Neuronal stem cell (in vitro differentiated cells): ENCODE measurements at regions not wholly inside any gene's neighbourhood (a gene's known extent, or its start where the extent isn't known, plus 50 kb on each side); places are given as distances from the start of the nearest gene placed in this dataset.

ENCODE experiments used
- DNase-seq: peaks from one replicate; pipeline ENCODE4 v3.0.0-alpha.2; 2013; ENCODE audit warnings: low spot score
- H2AFZ ChIP-seq: one replicate; pipeline ENCODE4 v1.6.1; 2013; ENCODE audit warnings: mild to moderate bottlenecking, low read length, inconsistent platforms
- H2AK5ac ChIP-seq: 2 replicates; pipeline ENCODE4 v1.6.1; 2013; ENCODE audit warnings: low read depth, mild to moderate bottlenecking, inconsistent platforms, low read length, moderate library complexity, mixed read lengths
- H2BK120ac ChIP-seq: 2 replicates; pipeline ENCODE4 v1.6.1; 2013; ENCODE audit warnings: low read depth, mild to moderate bottlenecking, inconsistent platforms, low read length, moderate library complexity, mixed read lengths
- H2BK12ac ChIP-seq: one replicate; pipeline ENCODE4 v1.6.1; 2013; ENCODE audit warnings: low read length, inconsistent platforms
- H2BK15ac ChIP-seq: 2 replicates; pipeline ENCODE4 v1.6.1; 2013; ENCODE audit warnings: mild to moderate bottlenecking, low read length, inconsistent platforms, mixed read lengths
- H2BK5ac ChIP-seq: one replicate; pipeline ENCODE4 v1.6.1; 2013; ENCODE audit warnings: inconsistent platforms, mild to moderate bottlenecking, low read length, moderate library complexity
- H3K14ac ChIP-seq: one replicate; pipeline ENCODE4 v1.6.1; 2013; ENCODE audit warnings: low read length, inconsistent platforms
- H3K18ac ChIP-seq: 2 replicates; pipeline ENCODE4 v1.6.1; 2013; ENCODE audit warnings: low read length, inconsistent platforms
- H3K23ac ChIP-seq: 2 replicates; pipeline ENCODE4 v1.6.1; 2013; ENCODE audit warnings: low read depth, mild to moderate bottlenecking, mixed read lengths, low read length, inconsistent platforms; ENCODE audit not compliant: poor library complexity
- H3K27ac ChIP-seq: replicated peaks from 3 replicates; pipeline ENCODE4 v1.5.1; 2013; ENCODE audit warnings: low read length, inconsistent platforms
- H3K27me3 ChIP-seq, 3 experiments: 2 replicates each; pipeline ENCODE4 v1.6.1; 2013; ENCODE audit warnings: low read length in 3 of 3, mild to moderate bottlenecking in 2 of 3, inconsistent platforms in 1 of 3, low read depth in 1 of 3, mixed read lengths in 1 of 3, moderate library complexity in 1 of 3; ENCODE audit not compliant: control insufficient read depth in 3 of 3, insufficient read depth in 3 of 3
- H3K36me3 ChIP-seq, 2 donors: replicated peaks in 1 of 2; 2 replicates each; pipeline ENCODE4 v1.6.1; 2013; ENCODE audit warnings: low read length in 2 of 2; ENCODE audit not compliant: control insufficient read depth in 2 of 2, insufficient read depth in 2 of 2
- H3K4ac ChIP-seq: 2 replicates; pipeline ENCODE4 v1.6.1; 2013; ENCODE audit warnings: inconsistent platforms, mild to moderate bottlenecking, low read length, moderate library complexity
- H3K4me1 ChIP-seq, 2 donors: 1 replicate in 1 of 2; 2 replicates in 1 of 2; pipeline ENCODE4 v1.6.1; 2013; ENCODE audit warnings: low read length in 2 of 2, low read depth in 1 of 2; ENCODE audit not compliant: control insufficient read depth in 2 of 2, insufficient read depth in 1 of 2
- H3K4me2 ChIP-seq: one replicate; pipeline ENCODE4 v1.6.1; 2013; ENCODE audit warnings: mild to moderate bottlenecking, low read length, inconsistent platforms; ENCODE audit not compliant: insufficient read depth, poor library complexity, severe bottlenecking
- H3K4me3 ChIP-seq, 2 donors: 2 replicates each; pipeline ENCODE4 v1.5.1; 2013; ENCODE audit warnings: low read length in 2 of 2, mild to moderate bottlenecking in 2 of 2, inconsistent platforms in 1 of 2, moderate library complexity in 1 of 2
- H3K79me1 ChIP-seq: one replicate; pipeline ENCODE4 v1.6.1; 2013; ENCODE audit warnings: low read depth, mild to moderate bottlenecking, inconsistent platforms, low read length, moderate library complexity
- H3K9ac ChIP-seq: one replicate; pipeline ENCODE4 v1.6.1; 2013; ENCODE audit warnings: mild to moderate bottlenecking, low read depth, low read length, inconsistent platforms; ENCODE audit not compliant: poor library complexity
- H3K9me3 ChIP-seq, 2 donors: replicated peaks in 1 of 2; 2 replicates each; pipeline versions ENCODE3 to v1.6.1; 2013; ENCODE audit warnings: low read length in 2 of 2, mild to moderate bottlenecking in 2 of 2, inconsistent platforms in 1 of 2, low read depth in 1 of 2, mixed read lengths in 1 of 2, moderate library complexity in 1 of 2; ENCODE audit not compliant: control insufficient read depth in 2 of 2, insufficient read depth in 1 of 2
- H4K8ac ChIP-seq: one replicate; pipeline ENCODE4 v1.6.1; 2013; ENCODE audit warnings: low read depth, mild to moderate bottlenecking, inconsistent platforms, low read length, moderate library complexity
- H4K91ac ChIP-seq: one replicate; pipeline ENCODE4 v1.6.1; 2013; ENCODE audit warnings: low read length, low read depth, mild to moderate bottlenecking, inconsistent platforms; ENCODE audit not compliant: poor library complexity
- WGBS, 2 donors: extraction: QIAGEN DNeasy Blood & Tissue Kit; methylation state at CpG; one replicate each; pipeline ENCODE4 v1.1.7; 2013; ENCODE audit warnings: missing lambda C conversion rate in 2 of 2, mixed read lengths in 1 of 2; ENCODE audit not compliant: insufficient read length in 2 of 2, insufficient replicate concordance in 1 of 2; ENCODE audit errors: extremely low coverage in 2 of 2; 5-methylcytosine and 5-hydroxymethylcytosine counted together

DNA sequence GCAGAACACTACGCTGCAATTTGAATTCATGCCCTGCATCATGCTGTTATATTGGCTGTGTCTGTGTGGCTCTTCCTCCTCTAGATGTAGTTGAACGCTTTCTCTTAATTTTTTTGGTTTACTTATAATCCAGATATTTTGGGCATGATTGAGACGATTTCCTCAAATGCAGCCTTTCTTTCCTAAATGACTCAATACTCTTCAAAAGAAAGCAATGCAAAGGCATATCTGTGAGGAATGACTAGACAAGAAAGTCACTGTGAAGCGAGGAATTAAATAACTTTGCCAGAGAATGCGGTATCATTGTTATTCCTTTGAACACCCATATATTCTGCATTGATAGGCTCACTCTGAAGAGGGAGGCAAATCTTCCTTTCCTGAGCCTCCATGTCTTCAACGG is 152.8 kb downstream of the YIPF5 start:
- no peak overlapping the region for H3K23ac ChIP-seq
- H3K4me3 ChIP-seq: no peak overlapping the region
- no peaks in the 10 kb centered on the region for H3K27me3 ChIP-seq
- no peak overlapping the region for H2BK5ac ChIP-seq
- H3K79me1 ChIP-seq: no peaks in the 10 kb centered on the region
- no peak overlapping the region for H4K8ac ChIP-seq
- H3K9me3 ChIP-seq: peaks cover 0 to 7% of the 10 kb centered on the region in 2 donors
- H3K27ac ChIP-seq: no peak overlapping the region
- H4K91ac ChIP-seq: no peak overlapping the region
- no peak overlapping the region for H2BK120ac ChIP-seq
- no peak overlapping the region for H3K18ac ChIP-seq
- no CpG with 5 or more reads among the region's 6 CpGs for WGBS, 2 donors
- H3K4me1 ChIP-seq: no peaks in the 10 kb centered on the region
- H3K14ac ChIP-seq: no peak overlapping the region
- no peak for DNase-seq
- H2BK15ac ChIP-seq: no peak overlapping the region
- no peak overlapping the region for H3K4ac ChIP-seq
- no peak overlapping the region for H3K4me2 ChIP-seq
- no peak overlapping the region for H2AK5ac ChIP-seq
- H2BK12ac ChIP-seq: no peak overlapping the region
- H2AFZ ChIP-seq: no peak overlapping the region
- no peaks in the 10 kb centered on the region for H3K36me3 ChIP-seq
- H3K9ac ChIP-seq: no peak overlapping the region

GRCh38 chr5:144024090-144024489 is 146.4 kb downstream of the YIPF5 start:
- Histone ChIP-seq H3K36me3 (no peaks in the 10 kb centered on the region), H3K18ac (no peak overlapping the region), H2BK5ac (no peak overlapping the region), H3K14ac (no peak overlapping the region), H3K23ac (no peak overlapping the region), H3K79me1 (no peaks in the 10 kb centered on the region), H2BK15ac (no peak overlapping the region), H2BK12ac (no peak overlapping the region), H3K9ac (no peak overlapping the region), H2AK5ac (no peak overlapping the region), H3K9me3 (peaks cover 0 to 7% of the 10 kb centered on the region in 2 donors), H3K4ac (no peak overlapping the region), H3K27me3 (no peaks in the 10 kb centered on the region), H3K4me1 (no peaks in the 10 kb centered on the region), H4K91ac (no peak overlapping the region), H2AFZ (no peak overlapping the region), H3K4me3 (no peak overlapping the region), H4K8ac (no peak overlapping the region), H3K27ac (no peak overlapping the region), H3K4me2 (no peak overlapping the region), H2BK120ac (no peak overlapping the region)
- WGBS, 2 donors: no CpG with 5 or more reads among the region's 1 CpG
- DNase-seq: no peak

DNA sequence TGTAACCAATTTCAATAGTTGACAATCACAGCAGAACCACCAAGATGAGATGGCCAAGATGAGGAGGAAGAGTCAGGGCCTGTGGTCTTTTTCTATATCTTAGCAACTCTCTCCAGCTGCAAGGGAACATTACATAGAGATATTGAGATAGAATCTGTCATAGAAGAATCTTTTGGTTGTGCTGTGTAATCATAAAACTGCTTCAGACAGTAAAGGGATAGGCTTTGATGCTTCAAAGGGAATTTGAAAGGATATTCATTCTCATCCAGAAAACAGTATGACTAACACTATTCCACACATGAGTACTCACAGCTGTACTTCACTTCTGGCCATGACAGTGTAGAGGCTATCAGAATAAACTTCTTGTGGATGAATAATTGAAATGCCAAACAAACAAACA is 145.9 kb downstream of the YIPF5 start:
- Histone ChIP-seq H2BK12ac (no peak overlapping the region), H3K18ac (no peak overlapping the region), H3K14ac (no peak overlapping the region), H2BK5ac (no peak overlapping the region), H3K27ac (no peak overlapping the region), H3K36me3 (no peaks in the 10 kb centered on the region), H3K23ac (no peak overlapping the region), H3K4me2 (no peak overlapping the region), H3K9me3 (peaks cover 0 to 7% of the 10 kb centered on the region in 2 donors), H2BK120ac (no peak overlapping the region), H2AFZ (no peak overlapping the region), H3K27me3 (no peaks in the 10 kb centered on the region), H3K4ac (no peak overlapping the region), H2AK5ac (no peak overlapping the region), H4K91ac (no peak overlapping the region), H3K79me1 (no peaks in the 10 kb centered on the region), H3K4me3 (no peak overlapping the region), H3K4me1 (no peaks in the 10 kb centered on the region), H3K9ac (no peak overlapping the region), H4K8ac (no peak overlapping the region), H2BK15ac (no peak overlapping the region)
- no peak for DNase-seq

GRCh38 chr5:144026286-144026685 is 144.2 kb downstream of the YIPF5 start:
- no CpG with 5 or more reads among the region's 1 CpG for WGBS, 2 donors
- H3K4me3 ChIP-seq: no peak overlapping the region

More at GRCh38 chr5:144026286-144026685, 144.2 kb downstream of the YIPF5 start:
- Histone ChIP-seq H3K14ac (no peak overlapping the region), H3K23ac (no peak overlapping the region), H2BK15ac (no peak overlapping the region), H3K4me1 (no peaks in the 10 kb centered on the region), H4K91ac (no peak overlapping the region), H3K9me3 (peaks cover 0 to 7% of the 10 kb centered on the region in 2 donors), H3K27me3 (no peaks in the 10 kb centered on the region), H3K4me2 (no peak overlapping the region), H2BK12ac (no peak overlapping the region), H2BK120ac (no peak overlapping the region), H4K8ac (no peak overlapping the region), H2AFZ (no peak overlapping the region), H2BK5ac (no peak overlapping the region), H3K4ac (no peak overlapping the region), H3K27ac (no peak overlapping the region), H3K79me1 (no peaks in the 10 kb centered on the region), H3K18ac (no peak overlapping the region), H3K9ac (no peak overlapping the region), H3K36me3 (no peaks in the 10 kb centered on the region), H2AK5ac (no peak overlapping the region)
- no peak for DNase-seq
